ENCODE measurements at regions not wholly inside any gene's neighbourhood (a gene's known extent, or its start where the extent isn't known, plus 50 kb on each side); places are given as distances from the start of the nearest gene placed in this dataset.

- no peak for TF ChIP-seq CTCF (IDR thresholded peaks at IDR 0.05)
Observed at GRCh38 chr5:3839151-3839550, 243.5 kb downstream of the IRX1 start.

DNA sequence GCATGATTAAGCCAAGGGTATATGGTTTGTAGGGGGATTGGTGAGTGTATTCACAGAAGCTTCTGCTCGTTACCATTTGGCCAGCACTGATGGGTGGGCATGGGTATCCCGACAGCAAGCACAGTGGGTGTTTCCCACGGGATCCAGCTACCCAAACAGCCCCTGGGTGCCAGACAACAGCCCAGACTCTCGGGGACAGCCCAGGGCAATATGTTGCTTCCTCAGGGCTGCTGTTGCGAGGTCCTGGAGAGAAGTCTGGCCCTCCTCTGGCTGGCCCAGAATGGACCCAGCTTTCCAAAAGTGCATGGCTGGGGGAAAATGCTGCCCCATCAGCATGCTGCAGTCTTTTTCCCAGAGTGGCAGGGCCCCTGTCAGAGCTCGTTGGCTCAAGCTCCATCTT lies 247.0 kb downstream of the IRX1 start:
- no peak for TF ChIP-seq CTCF (IDR thresholded peaks at IDR 0.05)

GRCh38 chr5:3843706-3844105 lies 248.1 kb downstream of the IRX1 start:
- TF ChIP-seq CTCF (IDR thresholded peaks at IDR 0.05): no peak

DNA sequence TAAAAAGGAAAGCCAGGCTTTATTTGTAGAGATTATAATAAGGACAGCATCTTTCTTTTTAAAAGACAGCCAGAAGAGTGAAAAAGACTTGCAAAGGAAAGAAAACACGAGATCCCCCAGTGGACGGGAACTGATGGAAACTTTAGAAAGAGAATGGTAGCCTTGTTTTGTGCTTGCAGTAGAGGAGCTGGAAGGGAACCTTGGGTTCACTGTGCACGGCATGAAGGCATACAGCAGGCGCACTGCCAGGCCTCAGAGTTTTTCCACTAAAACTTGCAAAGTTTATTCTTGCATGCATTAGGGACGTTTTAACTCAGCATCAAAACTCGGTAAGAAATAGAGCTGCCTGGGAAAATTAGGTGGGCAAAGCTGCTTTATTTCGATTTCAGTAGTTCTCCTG lies 248.6 kb downstream of the IRX1 start:
- TF ChIP-seq CTCF (IDR thresholded peaks at IDR 0.05): no peak

DNA sequence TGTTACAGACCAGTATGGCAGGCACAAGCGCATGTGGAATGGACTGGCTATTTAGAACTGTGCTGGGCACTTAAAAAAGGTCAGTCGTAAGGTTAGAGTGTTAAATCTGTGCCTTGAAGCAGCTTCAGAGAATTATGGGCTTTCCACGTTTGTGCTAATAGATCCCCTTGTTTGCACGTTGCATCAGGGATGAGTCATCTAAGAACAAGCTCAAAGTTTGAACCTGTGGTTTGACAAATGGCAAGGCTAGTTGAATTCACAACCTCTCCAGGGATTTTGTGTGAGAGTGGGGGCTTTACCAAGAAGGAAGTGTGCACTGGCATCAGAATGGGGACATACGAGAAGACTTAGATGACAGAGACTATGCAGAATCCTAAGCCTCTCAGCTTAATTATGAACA lies 249.6 kb downstream of the IRX1 start:
- no peak for TF ChIP-seq CTCF (IDR thresholded peaks at IDR 0.05)

DNA sequence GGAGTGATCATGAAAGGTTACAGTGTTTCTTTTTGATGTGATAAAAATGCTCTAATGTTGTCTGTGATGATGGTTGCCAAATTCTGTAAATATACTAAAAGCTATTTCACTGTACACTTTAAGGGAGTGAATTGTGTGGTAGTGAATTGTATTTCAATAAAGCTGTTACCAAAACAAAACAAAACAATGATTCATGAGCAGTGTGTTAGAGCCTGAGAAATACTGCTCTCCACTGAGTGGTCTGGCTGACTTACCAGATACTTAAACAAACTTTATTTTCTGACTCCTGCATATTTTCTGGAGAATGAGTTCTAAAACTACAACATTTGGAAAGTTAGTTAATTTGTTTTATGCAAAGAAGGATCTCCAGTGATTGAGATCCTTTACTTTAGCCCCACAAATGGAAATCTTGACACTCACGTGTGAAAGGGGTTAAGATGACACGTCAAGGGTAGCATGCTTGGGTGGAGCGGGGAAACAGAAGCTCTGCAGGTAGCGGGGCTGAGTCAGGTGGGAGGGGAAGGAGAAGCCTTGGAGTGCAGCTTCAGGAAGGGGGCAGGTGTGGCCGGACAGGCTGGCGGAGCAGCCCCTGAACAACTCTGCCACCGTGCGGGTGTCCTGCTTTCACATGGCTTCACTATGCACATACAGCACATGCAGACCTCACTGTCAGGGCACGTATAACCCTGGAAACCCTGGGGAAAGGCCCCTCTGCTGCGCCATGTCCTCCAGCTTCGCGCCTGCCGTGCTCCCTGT lies 256.7 kb downstream of the IRX1 start:
- TF ChIP-seq CTCF (IDR thresholded peaks at IDR 0.05): no peak

GRCh38 chr5:3853362-3853761 lies 257.7 kb downstream of the IRX1 start:
- TF ChIP-seq CTCF (IDR thresholded peaks at IDR 0.05): no peak

Data from LNCAP (cell line).